Smooth muscle cell (in vitro differentiated cells): ENCODE measurements at regions not wholly inside any gene's neighbourhood (a gene's known extent, or its start where the extent isn't known, plus 50 kb on each side); places are given as distances from the start of the nearest gene placed in this dataset.

ENCODE experiments used
- DNase-seq: peaks from one replicate; lab custom pipeline; 2025; ENCODE audit not compliant: unreplicated experiment; lab: John Stamatoyannopoulos, UW
- H2AFZ ChIP-seq: fragments of 200-600 bp; sonication (generic); 2 replicates; pipeline ENCODE4 v1.6.0; 2016; ENCODE audit warnings: antibody characterized with exemption, low read depth, mild to moderate bottlenecking
- H3F3A ChIP-seq: fragments of 200-600 bp; sonication (generic); 2 replicates; pipeline ENCODE4 v1.6.0; 2017; ENCODE audit warnings: antibody characterized with exemption, low read depth
- H3K27ac ChIP-seq: fragments of 200-600 bp; sonication (generic); 2 replicates; pipeline ENCODE4 v1.5.1; 2016; ENCODE audit warnings: low read depth, mild to moderate bottlenecking
- H3K27me3 ChIP-seq: fragments of 200-600 bp; sonication (generic); 2 replicates; pipeline ENCODE4 v1.6.1; 2016; ENCODE audit warnings: low read depth, mild to moderate bottlenecking
- H3K36me3 ChIP-seq: fragments of 200-600 bp; sonication (generic); 2 replicates; pipeline ENCODE4 v1.5.1; 2016; ENCODE audit warnings: low read depth
- H3K4me1 ChIP-seq: fragments of 200-600 bp; sonication (generic); 2 replicates; pipeline ENCODE4 v1.5.1; 2016; ENCODE audit warnings: low read depth
- H3K4me2 ChIP-seq: fragments of 200-600 bp; sonication (generic); 2 replicates; pipeline ENCODE4 v1.6.0; 2016; ENCODE audit warnings: mild to moderate bottlenecking
- H3K4me3 ChIP-seq: fragments of 200-600 bp; sonication (generic); 2 replicates; pipeline ENCODE4 v1.5.1; 2016; ENCODE audit warnings: mild to moderate bottlenecking
- H3K79me2 ChIP-seq: fragments of 200-600 bp; sonication (generic); 2 replicates; pipeline ENCODE4 v1.6.0; 2016; ENCODE audit warnings: low read depth, mild to moderate bottlenecking
- H3K9ac ChIP-seq: fragments of 200-600 bp; sonication (generic); 2 replicates; pipeline ENCODE4 v1.6.0; 2016; ENCODE audit warnings: low read depth
- H3K9me3 ChIP-seq: fragments of 200-600 bp; sonication (generic); replicated peaks from 2 replicates; pipeline ENCODE4 v1.5.1; 2016; ENCODE audit warnings: low read depth
- H4K20me1 ChIP-seq: fragments of 200-600 bp; sonication (generic); 2 replicates; pipeline ENCODE4 v1.6.0; 2016; ENCODE audit warnings: low read depth
- CTCF ChIP-seq: fragments of 200-600 bp; sonication (generic); IDR thresholded peaks from 2 replicates; pipeline ENCODE4 v1.5.1; 2017; ENCODE audit warnings: borderline replicate concordance, mild to moderate bottlenecking, antibody characterized with exemption; ENCODE audit not compliant: insufficient read depth, poor library complexity, severe bottlenecking
- WGBS: methylation state at CpG from one replicate; pipeline ENCODE4 v1.1.7; 2016; ENCODE audit warnings: low lambda C conversion rate; 5-methylcytosine and 5-hydroxymethylcytosine counted together

- no peak for DNase-seq
- 40% methylated on average over 1 of the region's 1 CpG for whole genome bisulfite sequencing
- peak; percentile 61 for TF ChIP-seq CTCF
- no peak overlapping the region for H3K4me3 ChIP-seq
- H3K9me3 ChIP-seq: no peaks in the 10 kb centered on the region
- no peaks in the 10 kb centered on the region for H4K20me1 ChIP-seq
- no peak overlapping the region for H3K4me2 ChIP-seq
- no peaks in the 10 kb centered on the region for H3K36me3 ChIP-seq
- no peaks in the 10 kb centered on the region for H3K4me1 ChIP-seq
- H3K79me2 ChIP-seq: no peaks in the 10 kb centered on the region
- H3K27ac ChIP-seq: no peak overlapping the region
- no peaks in the 10 kb centered on the region for H3F3A ChIP-seq
- H3K9ac ChIP-seq: no peak overlapping the region
- no peaks in the 10 kb centered on the region for H3K27me3 ChIP-seq
- no peak overlapping the region for H2AFZ ChIP-seq
Observed at GRCh38 chr7:124171068-124171467, 138.2 kb upstream of the TMEM229A start.

GRCh38 chr7:124168616-124169015 lies 135.7 kb upstream of the TMEM229A start:
- Histone ChIP-seq H3K79me2 (no peaks in the 10 kb centered on the region), H4K20me1 (no peaks in the 10 kb centered on the region), H2AFZ (no peak overlapping the region), H3K4me2 (no peak overlapping the region), H3K9ac (no peak overlapping the region), H3K36me3 (no peaks in the 10 kb centered on the region), H3K4me3 (no peak overlapping the region), H3K4me1 (no peaks in the 10 kb centered on the region), H3K27ac (no peak overlapping the region), H3K27me3 (no peaks in the 10 kb centered on the region), H3K9me3 (no peaks in the 10 kb centered on the region), H3F3A (no peaks in the 10 kb centered on the region)
- no peak for TF ChIP-seq CTCF
- no peak for DNase-seq
- WGBS: 84% methylated on average over 2 of the region's 2 CpGs

- DNase-seq: no peak
- H3K4me3 ChIP-seq: no peak overlapping the region
- no peak overlapping the region for H2AFZ ChIP-seq
- TF ChIP-seq CTCF: no peak
- H3K27ac ChIP-seq: no peak overlapping the region
- no peak overlapping the region for H3K9ac ChIP-seq
- no peaks in the 10 kb centered on the region for H3K27me3 ChIP-seq
- no peaks in the 10 kb centered on the region for H3K4me1 ChIP-seq
- no peaks in the 10 kb centered on the region for H4K20me1 ChIP-seq
- no peaks in the 10 kb centered on the region for H3K79me2 ChIP-seq
- H3F3A ChIP-seq: no peaks in the 10 kb centered on the region
- no peaks in the 10 kb centered on the region for H3K9me3 ChIP-seq
- no peaks in the 10 kb centered on the region for H3K36me3 ChIP-seq
- H3K4me2 ChIP-seq: no peak overlapping the region
Observed at GRCh38 chr7:124162667-124163066, 129.8 kb upstream of the TMEM229A start.

- Histone ChIP-seq H3K79me2 (no peaks in the 10 kb centered on the region), H3K27ac (no peak overlapping the region), H3K9ac (no peak overlapping the region), H2AFZ (no peak overlapping the region), H3K9me3 (no peaks in the 10 kb centered on the region), H3K4me1 (no peaks in the 10 kb centered on the region), H3K4me2 (no peak overlapping the region), H3K4me3 (no peak overlapping the region), H3K36me3 (no peaks in the 10 kb centered on the region), H3F3A (no peaks in the 10 kb centered on the region), H4K20me1 (no peaks in the 10 kb centered on the region), H3K27me3 (no peaks in the 10 kb centered on the region)
- TF ChIP-seq CTCF: peak; percentile 55
- 65% methylated on average over 3 of the region's 3 CpGs for WGBS
- DNase-seq: no peak
Observed at GRCh38 chr7:124155432-124156022, 122.7 kb upstream of the TMEM229A start.
